GM23338 (cell line): ENCODE measurements at regions not wholly inside any gene's neighbourhood (a gene's known extent, or its start where the extent isn't known, plus 50 kb on each side); places are given as distances from the start of the nearest gene placed in this dataset.

ENCODE experiments used
- ATAC-seq: fragments of 200-7000 bp; cut with Tn5 transposase; 3 replicates; pipeline ENCODE4 v1.9.1; 2020
- DNase-seq: peaks from one replicate; pipeline ENCODE4 v3.0.0-alpha.2; 2015; ENCODE audit warnings: low spot score
- H2AFZ ChIP-seq: fragments of 200-600 bp; sonication (generic); 2 replicates; pipeline ENCODE4 v1.8.0; 2016; ENCODE audit warnings: antibody characterized with exemption, mild to moderate bottlenecking, moderate library complexity
- H3F3A ChIP-seq: fragments of 200-600 bp; sonication (generic); replicated peaks from 2 replicates; pipeline ENCODE4 v1.8.0; 2017; ENCODE audit warnings: antibody characterized with exemption, mixed run types, low read depth
- H3K27ac ChIP-seq: fragments of 200-600 bp; sonication (generic); 2 replicates; pipeline ENCODE4 v1.6.1; 2016; ENCODE audit warnings: low read depth
- H3K27me3 ChIP-seq: fragments of 200-600 bp; sonication (generic); 2 replicates; pipeline ENCODE4 v1.8.0; 2016; ENCODE audit warnings: mild to moderate bottlenecking, mixed run types, moderate library complexity; ENCODE audit not compliant: insufficient read depth
- H3K36me3 ChIP-seq: fragments of 200-600 bp; sonication (generic); 2 replicates; pipeline ENCODE4 v1.8.0; 2016; ENCODE audit warnings: mild to moderate bottlenecking; ENCODE audit not compliant: insufficient read depth
- H3K4me1 ChIP-seq: fragments of 200-600 bp; sonication (generic); 2 replicates; pipeline ENCODE4 v1.8.0; 2016; ENCODE audit warnings: mild to moderate bottlenecking, moderate library complexity; ENCODE audit not compliant: insufficient read depth
- H3K4me2 ChIP-seq: fragments of 200-600 bp; sonication (generic); 2 replicates; pipeline ENCODE4 v1.7.1; 2017; ENCODE audit warnings: mixed run types
- H3K4me3 ChIP-seq: fragments of 200-600 bp; sonication (generic); 2 replicates; pipeline ENCODE4 v1.6.1; 2016; ENCODE audit warnings: mixed run types
- H3K79me2 ChIP-seq: fragments of 200-600 bp; sonication (generic); replicated peaks from 2 replicates; pipeline ENCODE4 v1.8.0; 2017; ENCODE audit warnings: mild to moderate bottlenecking; ENCODE audit not compliant: insufficient read depth
- H3K9me2 ChIP-seq: fragments of 200-600 bp; sonication (generic); 2 replicates; pipeline ENCODE4 v1.8.0; 2017; ENCODE audit not compliant: insufficient read depth
- H4K20me1 ChIP-seq: fragments of 200-600 bp; sonication (generic); replicated peaks from 2 replicates; pipeline ENCODE4 v1.8.0; 2017; ENCODE audit warnings: mild to moderate bottlenecking; ENCODE audit not compliant: insufficient read depth
- H3K27ac Mint-ChIP-seq: 2 replicates; pipeline ENCODE4 v1.8.0; 2020; ENCODE audit warnings: inconsistent platforms, mild to moderate bottlenecking, moderate library complexity, mixed read lengths
- H3K27me3 Mint-ChIP-seq: 3 replicates; pipeline ENCODE4 v1.8.0; 2022; ENCODE audit warnings: low read depth, mild to moderate bottlenecking, moderate library complexity, mixed read lengths, inconsistent platforms; ENCODE audit not compliant: insufficient read depth, poor library complexity
- H3K36me3 Mint-ChIP-seq: 3 replicates; pipeline ENCODE4 v1.8.0; 2021; ENCODE audit warnings: low read depth, mild to moderate bottlenecking, inconsistent platforms, moderate library complexity, mixed read lengths
- H3K4me1 Mint-ChIP-seq: 3 replicates; pipeline ENCODE4 v1.8.0; 2020; ENCODE audit warnings: mild to moderate bottlenecking, inconsistent platforms, mixed read lengths
- H3K4me3 Mint-ChIP-seq: 3 replicates; pipeline ENCODE4 v1.8.0; 2021; ENCODE audit warnings: moderate library complexity, mild to moderate bottlenecking, inconsistent platforms, mixed read lengths
- H3K9me3 Mint-ChIP-seq: 3 replicates; pipeline ENCODE4 v1.8.0; 2020; ENCODE audit warnings: moderate library complexity, mild to moderate bottlenecking, inconsistent platforms, mixed read lengths
- JUNB ChIP-seq: IDR thresholded peaks from one replicate; pipeline ENCODE4 v1.6.1; 2016; ENCODE audit warnings: antibody characterized with exemption; ENCODE audit not compliant: unreplicated experiment
- POLR2AphosphoS5 ChIP-seq: IDR thresholded peaks from 2 replicates; pipeline ENCODE4 v1.6.1; 2016; ENCODE audit warnings: antibody characterized with exemption, low read depth
- STAT1 ChIP-seq: IDR thresholded peaks from one replicate; pipeline ENCODE4 v1.6.1; 2016; ENCODE audit warnings: antibody characterized with exemption; ENCODE audit not compliant: unreplicated experiment
- ZNF114 ChIP-seq: fragments of 250-450 bp; sonication (Bioruptor Pico); IDR thresholded peaks from 2 replicates; pipeline ENCODE4 v1.5.0; 2020; ENCODE audit warnings: mild to moderate bottlenecking, moderate library complexity
- ZNF331 ChIP-seq: fragments of 250-450 bp; sonication (Bioruptor Pico); IDR thresholded peaks from 2 replicates; pipeline ENCODE4 v1.5.0; 2020; ENCODE audit warnings: low read depth, mild to moderate bottlenecking, moderate library complexity
- TF ChIP-seq, protein P1 (sequence below): IDR thresholded peaks from one replicate; pipeline ENCODE4 v1.6.1; 2018; ENCODE audit warnings: antibody characterized with exemption; ENCODE audit not compliant: unreplicated experiment
- TF ChIP-seq, protein P2 (sequence below): fragments of 250-450 bp; sonication (Bioruptor Pico); IDR thresholded peaks from 2 replicates; pipeline ENCODE4 v1.5.0; 2020; ENCODE audit warnings: mild to moderate bottlenecking, moderate library complexity

DNA sequence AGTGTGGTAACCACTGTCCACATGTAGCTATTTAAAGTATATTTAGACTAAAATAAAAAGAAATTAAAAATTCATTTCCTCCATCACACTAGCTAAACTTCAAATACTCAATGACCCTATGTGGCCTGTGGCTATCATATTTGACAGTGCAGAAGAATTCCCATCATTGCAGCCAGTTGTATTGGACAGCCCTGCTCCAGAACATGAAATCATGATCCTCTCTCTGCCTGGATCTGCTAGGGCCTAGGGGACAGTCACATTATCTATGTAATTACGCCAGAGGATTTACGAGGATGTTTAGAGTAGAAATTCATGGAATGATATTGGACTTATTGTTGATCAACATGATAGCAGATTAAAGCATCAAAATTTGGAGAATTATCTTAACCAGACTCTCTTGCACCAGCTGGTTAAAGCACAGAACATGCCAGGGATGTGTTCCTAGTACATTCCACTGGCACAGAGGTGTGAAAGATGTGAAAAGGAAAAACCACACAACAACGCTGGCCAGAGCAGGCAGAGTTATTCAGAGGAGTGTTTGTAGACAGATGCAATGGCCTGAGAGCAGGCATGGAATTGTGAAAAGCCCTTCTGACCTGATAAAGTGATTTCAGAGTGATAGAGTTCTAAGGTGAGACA is 108.9 kb upstream of the STARD13 start:
- Histone ChIP-seq H2AFZ (0 out of 2 replicates have a peak overlapping the region, but pooled peaks have one; percentile 78), H3F3A (no peaks in the 10 kb centered on the region), H3K4me2 (no peak overlapping the region), H3K27ac (no peak overlapping the region), H3K36me3 (no peaks in the 10 kb centered on the region), H3K4me1 (no peaks in the 10 kb centered on the region), H3K79me2 (no peaks in the 10 kb centered on the region), H3K9me2 (peaks cover 9% of the 10 kb centered on the region; the same call in 1 of the 2 replicates), H4K20me1 (no peaks in the 10 kb centered on the region), H3K4me3 (no peak overlapping the region), H3K27me3 (no peaks in the 10 kb centered on the region)
- H3K27me3 Mint-ChIP-seq: no peaks in the 10 kb centered on the region
- H3K4me3 Mint-ChIP-seq: no peak overlapping the region
- ATAC-seq: no peak
- H3K4me1 Mint-ChIP-seq: no peaks in the 10 kb centered on the region
- H3K9me3 Mint-ChIP-seq: peaks cover 3% of the 10 kb centered on the region; the same call in 1 of the 3 replicates
- TF ChIP-seq, protein P1, sequence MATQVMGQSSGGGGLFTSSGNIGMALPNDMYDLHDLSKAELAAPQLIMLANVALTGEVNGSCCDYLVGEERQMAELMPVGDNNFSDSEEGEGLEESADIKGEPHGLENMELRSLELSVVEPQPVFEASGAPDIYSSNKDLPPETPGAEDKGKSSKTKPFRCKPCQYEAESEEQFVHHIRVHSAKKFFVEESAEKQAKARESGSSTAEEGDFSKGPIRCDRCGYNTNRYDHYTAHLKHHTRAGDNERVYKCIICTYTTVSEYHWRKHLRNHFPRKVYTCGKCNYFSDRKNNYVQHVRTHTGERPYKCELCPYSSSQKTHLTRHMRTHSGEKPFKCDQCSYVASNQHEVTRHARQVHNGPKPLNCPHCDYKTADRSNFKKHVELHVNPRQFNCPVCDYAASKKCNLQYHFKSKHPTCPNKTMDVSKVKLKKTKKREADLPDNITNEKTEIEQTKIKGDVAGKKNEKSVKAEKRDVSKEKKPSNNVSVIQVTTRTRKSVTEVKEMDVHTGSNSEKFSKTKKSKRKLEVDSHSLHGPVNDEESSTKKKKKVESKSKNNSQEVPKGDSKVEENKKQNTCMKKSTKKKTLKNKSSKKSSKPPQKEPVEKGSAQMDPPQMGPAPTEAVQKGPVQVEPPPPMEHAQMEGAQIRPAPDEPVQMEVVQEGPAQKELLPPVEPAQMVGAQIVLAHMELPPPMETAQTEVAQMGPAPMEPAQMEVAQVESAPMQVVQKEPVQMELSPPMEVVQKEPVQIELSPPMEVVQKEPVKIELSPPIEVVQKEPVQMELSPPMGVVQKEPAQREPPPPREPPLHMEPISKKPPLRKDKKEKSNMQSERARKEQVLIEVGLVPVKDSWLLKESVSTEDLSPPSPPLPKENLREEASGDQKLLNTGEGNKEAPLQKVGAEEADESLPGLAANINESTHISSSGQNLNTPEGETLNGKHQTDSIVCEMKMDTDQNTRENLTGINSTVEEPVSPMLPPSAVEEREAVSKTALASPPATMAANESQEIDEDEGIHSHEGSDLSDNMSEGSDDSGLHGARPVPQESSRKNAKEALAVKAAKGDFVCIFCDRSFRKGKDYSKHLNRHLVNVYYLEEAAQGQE: no peak
- TF ChIP-seq POLR2AphosphoS5: no peak
- no peak for TF ChIP-seq ZNF331 (CRISPR knock-in tag)
- no peak for TF ChIP-seq ZNF114 (CRISPR knock-in tag)
- TF ChIP-seq STAT1: no peak
- no peak for TF ChIP-seq JUNB
- TF ChIP-seq, protein P2, sequence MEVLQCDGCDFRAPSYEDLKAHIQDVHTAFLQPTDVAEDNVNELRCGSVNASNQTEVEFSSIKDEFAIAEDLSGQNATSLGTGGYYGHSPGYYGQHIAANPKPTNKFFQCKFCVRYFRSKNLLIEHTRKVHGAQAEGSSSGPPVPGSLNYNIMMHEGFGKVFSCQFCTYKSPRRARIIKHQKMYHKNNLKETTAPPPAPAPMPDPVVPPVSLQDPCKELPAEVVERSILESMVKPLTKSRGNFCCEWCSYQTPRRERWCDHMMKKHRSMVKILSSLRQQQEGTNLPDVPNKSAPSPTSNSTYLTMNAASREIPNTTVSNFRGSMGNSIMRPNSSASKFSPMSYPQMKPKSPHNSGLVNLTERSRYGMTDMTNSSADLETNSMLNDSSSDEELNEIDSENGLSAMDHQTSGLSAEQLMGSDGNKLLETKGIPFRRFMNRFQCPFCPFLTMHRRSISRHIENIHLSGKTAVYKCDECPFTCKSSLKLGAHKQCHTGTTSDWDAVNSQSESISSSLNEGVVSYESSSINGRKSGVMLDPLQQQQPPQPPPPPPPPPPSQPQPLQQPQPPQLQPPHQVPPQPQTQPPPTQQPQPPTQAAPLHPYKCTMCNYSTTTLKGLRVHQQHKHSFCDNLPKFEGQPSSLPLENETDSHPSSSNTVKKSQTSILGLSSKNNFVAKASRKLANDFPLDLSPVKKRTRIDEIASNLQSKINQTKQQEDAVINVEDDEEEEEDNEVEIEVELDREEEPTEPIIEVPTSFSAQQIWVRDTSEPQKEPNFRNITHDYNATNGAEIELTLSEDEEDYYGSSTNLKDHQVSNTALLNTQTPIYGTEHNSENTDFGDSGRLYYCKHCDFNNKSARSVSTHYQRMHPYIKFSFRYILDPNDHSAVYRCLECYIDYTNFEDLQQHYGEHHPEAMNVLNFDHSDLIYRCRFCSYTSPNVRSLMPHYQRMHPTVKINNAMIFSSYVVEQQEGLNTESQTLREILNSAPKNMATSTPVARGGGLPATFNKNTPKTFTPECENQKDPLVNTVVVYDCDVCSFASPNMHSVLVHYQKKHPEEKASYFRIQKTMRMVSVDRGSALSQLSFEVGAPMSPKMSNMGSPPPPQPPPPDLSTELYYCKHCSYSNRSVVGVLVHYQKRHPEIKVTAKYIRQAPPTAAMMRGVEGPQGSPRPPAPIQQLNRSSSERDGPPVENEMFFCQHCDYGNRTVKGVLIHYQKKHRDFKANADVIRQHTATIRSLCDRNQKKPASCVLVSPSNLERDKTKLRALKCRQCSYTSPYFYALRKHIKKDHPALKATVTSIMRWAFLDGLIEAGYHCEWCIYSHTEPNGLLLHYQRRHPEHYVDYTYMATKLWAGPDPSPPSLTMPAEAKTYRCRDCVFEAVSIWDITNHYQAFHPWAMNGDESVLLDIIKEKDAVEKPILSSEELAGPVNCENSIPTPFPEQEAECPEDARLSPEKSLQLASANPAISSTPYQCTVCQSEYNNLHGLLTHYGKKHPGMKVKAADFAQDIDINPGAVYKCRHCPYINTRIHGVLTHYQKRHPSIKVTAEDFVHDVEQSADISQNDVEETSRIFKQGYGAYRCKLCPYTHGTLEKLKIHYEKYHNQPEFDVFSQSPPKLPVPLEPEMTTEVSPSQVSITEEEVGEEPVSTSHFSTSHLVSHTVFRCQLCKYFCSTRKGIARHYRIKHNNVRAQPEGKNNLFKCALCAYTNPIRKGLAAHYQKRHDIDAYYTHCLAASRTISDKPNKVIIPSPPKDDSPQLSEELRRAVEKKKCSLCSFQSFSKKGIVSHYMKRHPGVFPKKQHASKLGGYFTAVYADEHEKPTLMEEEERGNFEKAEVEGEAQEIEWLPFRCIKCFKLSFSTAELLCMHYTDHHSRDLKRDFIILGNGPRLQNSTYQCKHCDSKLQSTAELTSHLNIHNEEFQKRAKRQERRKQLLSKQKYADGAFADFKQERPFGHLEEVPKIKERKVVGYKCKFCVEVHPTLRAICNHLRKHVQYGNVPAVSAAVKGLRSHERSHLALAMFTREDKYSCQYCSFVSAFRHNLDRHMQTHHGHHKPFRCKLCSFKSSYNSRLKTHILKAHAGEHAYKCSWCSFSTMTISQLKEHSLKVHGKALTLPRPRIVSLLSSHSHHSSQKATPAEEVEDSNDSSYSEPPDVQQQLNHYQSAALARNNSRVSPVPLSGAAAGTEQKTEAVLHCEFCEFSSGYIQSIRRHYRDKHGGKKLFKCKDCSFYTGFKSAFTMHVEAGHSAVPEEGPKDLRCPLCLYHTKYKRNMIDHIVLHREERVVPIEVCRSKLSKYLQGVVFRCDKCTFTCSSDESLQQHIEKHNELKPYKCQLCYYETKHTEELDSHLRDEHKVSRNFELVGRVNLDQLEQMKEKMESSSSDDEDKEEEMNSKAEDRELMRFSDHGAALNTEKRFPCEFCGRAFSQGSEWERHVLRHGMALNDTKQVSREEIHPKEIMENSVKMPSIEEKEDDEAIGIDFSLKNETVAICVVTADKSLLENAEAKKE: no peak
- DNase-seq: no peak
- no peaks in the 10 kb centered on the region for H3K36me3 Mint-ChIP-seq
- no peak overlapping the region for H3K27ac Mint-ChIP-seq
